Medulla oblongata (tissue), 1 donor: ENCODE measurements at regions not wholly inside any gene's neighbourhood (a gene's known extent, or its start where the extent isn't known, plus 50 kb on each side); places are given as distances from the start of the nearest gene placed in this dataset.

Experiments
- DNase-seq: peaks from one replicate; pipeline ENCODE4 v3.0.0-alpha.2; 2015; ENCODE audit errors: extremely low spot score

- no peak for DNase-seq
Measured at GRCh38 chr11:11140510-11140909, 212.5 kb downstream of the CSNK2A3 start.

GRCh38 chr11:11137339-11137738 is 215.7 kb downstream of the CSNK2A3 start:
- no peak for DNase-seq

GRCh38 chr11:11135820-11136476 is 217.1 kb downstream of the CSNK2A3 start:
- DNase-seq, result no peak

GRCh38 chr11:11129118-11129517 is 223.9 kb downstream of the CSNK2A3 start:
- no peak for DNase-seq

- DNase-seq, result no peak
Measured at GRCh38 chr11:11125618-11126017, 227.4 kb downstream of the CSNK2A3 start.

- DNase-seq, result no peak
Measured at GRCh38 chr11:11122749-11123148, 230.3 kb downstream of the CSNK2A3 start.

GRCh38 chr11:11119917-11120316 is 233.1 kb downstream of the CSNK2A3 start:
- no peak for DNase-seq

- no peak for DNase-seq
Measured at GRCh38 chr11:11117730-11118129, 235.3 kb downstream of the CSNK2A3 start.

GRCh38 chr11:11115475-11115874 is 237.6 kb downstream of the CSNK2A3 start:
- DNase-seq, result no peak

GRCh38 chr11:11113626-11114025 is 239.4 kb downstream of the CSNK2A3 start:
- DNase-seq, result no peak

- no peak for DNase-seq
Measured at GRCh38 chr11:11108026-11108425, 245.0 kb downstream of the CSNK2A3 start.

GRCh38 chr11:11107076-11107723 is 245.8 kb downstream of the CSNK2A3 start:
- DNase-seq, result no peak

- no peak for DNase-seq
Measured at GRCh38 chr11:11105361-11105760, 247.5 kb upstream of the ZBED5 start.

- no peak for DNase-seq
Measured at GRCh38 chr11:11095831-11096723, 238.2 kb upstream of the ZBED5 start.

GRCh38 chr11:11090495-11090894 is 232.6 kb upstream of the ZBED5 start:
- no peak for DNase-seq

- DNase-seq, result no peak
Measured at GRCh38 chr11:11089805-11090204, 232.0 kb upstream of the ZBED5 start.

- no peak for DNase-seq
Measured at GRCh38 chr11:11086979-11087378, 229.1 kb upstream of the ZBED5 start.

GRCh38 chr11:11085580-11085979 is 227.7 kb upstream of the ZBED5 start:
- no peak for DNase-seq

- no peak for DNase-seq
Measured at GRCh38 chr11:11084337-11084736, 226.5 kb upstream of the ZBED5 start.

- DNase-seq, result no peak
Measured at GRCh38 chr11:11083441-11083840, 225.6 kb upstream of the ZBED5 start.

- DNase-seq, result no peak
Measured at GRCh38 chr11:11082646-11083045, 224.8 kb upstream of the ZBED5 start.

GRCh38 chr11:11081776-11082175 is 223.9 kb upstream of the ZBED5 start:
- no peak for DNase-seq

- no peak for DNase-seq
Measured at GRCh38 chr11:11081288-11081687, 223.4 kb upstream of the ZBED5 start.
